ENCODE measurements at regions not wholly inside any gene's neighbourhood (a gene's known extent, or its start where the extent isn't known, plus 50 kb on each side); places are given as distances from the start of the nearest gene placed in this dataset.

- TF ChIP-seq, protein P1, sequence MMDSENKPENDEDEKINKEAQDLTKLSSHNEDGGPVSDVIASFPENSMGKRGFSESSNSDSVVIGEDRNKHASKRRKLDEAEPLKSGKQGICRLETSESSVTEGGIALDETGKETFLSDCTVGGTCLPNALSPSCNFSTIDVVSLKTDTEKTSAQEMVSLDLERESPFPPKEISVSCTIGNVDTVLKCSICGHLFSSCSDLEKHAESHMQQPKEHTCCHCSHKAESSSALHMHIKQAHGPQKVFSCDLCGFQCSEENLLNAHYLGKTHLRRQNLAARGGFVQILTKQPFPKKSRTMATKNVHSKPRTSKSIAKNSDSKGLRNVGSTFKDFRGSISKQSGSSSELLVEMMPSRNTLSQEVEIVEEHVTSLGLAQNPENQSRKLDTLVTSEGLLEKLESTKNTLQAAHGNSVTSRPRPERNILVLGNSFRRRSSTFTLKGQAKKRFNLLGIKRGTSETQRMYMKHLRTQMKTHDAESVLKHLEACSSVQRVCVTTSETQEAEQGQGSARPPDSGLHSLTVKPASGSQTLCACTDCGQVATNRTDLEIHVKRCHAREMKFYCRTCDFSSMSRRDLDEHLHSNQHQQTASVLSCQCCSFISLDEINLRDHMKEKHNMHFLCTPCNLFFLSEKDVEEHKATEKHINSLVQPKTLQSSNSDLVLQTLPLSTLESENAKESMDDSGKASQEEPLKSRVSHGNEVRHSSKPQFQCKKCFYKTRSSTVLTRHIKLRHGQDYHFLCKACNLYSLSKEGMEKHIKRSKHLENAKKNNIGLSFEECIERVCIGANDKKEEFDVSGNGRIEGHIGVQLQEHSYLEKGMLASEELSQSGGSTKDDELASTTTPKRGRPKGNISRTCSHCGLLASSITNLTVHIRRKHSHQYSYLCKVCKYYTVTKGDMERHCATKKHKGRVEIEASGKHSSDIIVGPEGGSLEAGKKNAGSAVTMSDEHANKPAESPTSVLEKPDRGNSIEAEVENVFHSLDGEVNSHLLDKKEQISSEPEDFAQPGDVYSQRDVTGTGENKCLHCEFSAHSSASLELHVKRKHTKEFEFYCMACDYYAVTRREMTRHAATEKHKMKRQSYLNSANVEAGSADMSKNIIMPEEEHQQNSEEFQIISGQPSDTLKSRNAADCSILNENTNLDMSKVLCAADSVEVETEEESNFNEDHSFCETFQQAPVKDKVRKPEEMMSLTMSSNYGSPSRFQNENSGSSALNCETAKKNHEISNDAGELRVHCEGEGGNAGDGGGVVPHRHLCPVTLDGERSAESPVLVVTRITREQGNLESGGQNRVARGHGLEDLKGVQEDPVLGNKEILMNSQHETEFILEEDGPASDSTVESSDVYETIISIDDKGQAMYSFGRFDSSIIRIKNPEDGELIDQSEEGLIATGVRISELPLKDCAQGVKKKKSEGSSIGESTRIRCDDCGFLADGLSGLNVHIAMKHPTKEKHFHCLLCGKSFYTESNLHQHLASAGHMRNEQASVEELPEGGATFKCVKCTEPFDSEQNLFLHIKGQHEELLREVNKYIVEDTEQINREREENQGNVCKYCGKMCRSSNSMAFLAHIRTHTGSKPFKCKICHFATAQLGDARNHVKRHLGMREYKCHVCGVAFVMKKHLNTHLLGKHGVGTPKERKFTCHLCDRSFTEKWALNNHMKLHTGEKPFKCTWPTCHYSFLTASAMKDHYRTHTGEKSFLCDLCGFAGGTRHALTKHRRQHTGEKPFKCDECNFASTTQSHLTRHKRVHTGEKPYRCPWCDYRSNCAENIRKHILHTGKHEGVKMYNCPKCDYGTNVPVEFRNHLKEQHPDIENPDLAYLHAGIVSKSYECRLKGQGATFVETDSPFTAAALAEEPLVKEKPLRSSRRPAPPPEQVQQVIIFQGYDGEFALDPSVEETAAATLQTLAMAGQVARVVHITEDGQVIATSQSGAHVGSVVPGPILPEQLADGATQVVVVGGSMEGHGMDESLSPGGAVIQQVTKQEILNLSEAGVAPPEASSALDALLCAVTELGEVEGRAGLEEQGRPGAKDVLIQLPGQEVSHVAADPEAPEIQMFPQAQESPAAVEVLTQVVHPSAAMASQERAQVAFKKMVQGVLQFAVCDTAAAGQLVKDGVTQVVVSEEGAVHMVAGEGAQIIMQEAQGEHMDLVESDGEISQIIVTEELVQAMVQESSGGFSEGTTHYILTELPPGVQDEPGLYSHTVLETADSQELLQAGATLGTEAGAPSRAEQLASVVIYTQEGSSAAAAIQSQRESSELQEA (IDR thresholded peaks at IDR 0.05; ENCODE audit: low read depth): no peak
- no peak for TF ChIP-seq ZNF24 (IDR thresholded peaks at IDR 0.05)
- no peak for TF ChIP-seq PHB2 (IDR thresholded peaks at IDR 0.05; ENCODE audit: low read depth)
- TF ChIP-seq ZNF347 (CRISPR knock-in tag; IDR thresholded peaks at IDR 0.05; ENCODE audit: low read depth): no peak
- TF ChIP-seq, protein P2, sequence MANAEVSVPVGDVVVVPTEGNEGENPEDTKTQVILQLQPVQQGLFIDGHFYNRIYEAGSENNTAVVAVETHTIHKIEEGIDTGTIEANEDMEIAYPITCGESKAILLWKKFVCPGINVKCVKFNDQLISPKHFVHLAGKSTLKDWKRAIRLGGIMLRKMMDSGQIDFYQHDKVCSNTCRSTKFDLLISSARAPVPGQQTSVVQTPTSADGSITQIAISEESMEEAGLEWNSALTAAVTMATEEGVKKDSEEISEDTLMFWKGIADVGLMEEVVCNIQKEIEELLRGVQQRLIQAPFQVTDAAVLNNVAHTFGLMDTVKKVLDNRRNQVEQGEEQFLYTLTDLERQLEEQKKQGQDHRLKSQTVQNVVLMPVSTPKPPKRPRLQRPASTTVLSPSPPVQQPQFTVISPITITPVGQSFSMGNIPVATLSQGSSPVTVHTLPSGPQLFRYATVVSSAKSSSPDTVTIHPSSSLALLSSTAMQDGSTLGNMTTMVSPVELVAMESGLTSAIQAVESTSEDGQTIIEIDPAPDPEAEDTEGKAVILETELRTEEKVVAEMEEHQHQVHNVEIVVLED (CRISPR knock-in tag; IDR thresholded peaks at IDR 0.05): no peak
These were observed 262.4 kb downstream of the ADGRA3 start (continued) for GRCh38 chr4:22253431-22253830.

Measured in K562 (cell line).